GF-D8 (cell line): ENCODE measurements at regions not wholly inside any gene's neighbourhood (a gene's known extent, or its start where the extent isn't known, plus 50 kb on each side); places are given as distances from the start of the nearest gene placed in this dataset.
"Not testable (repeated sequence)": the region's sequence is repeated elsewhere in the genome, so short reads cannot be mapped to it uniquely, and the experiment has no call there.

Experiments used
- DNase-seq: peaks from one replicate; lab custom pipeline; 2025; lab: John Stamatoyannopoulos, UW

GRCh38 chr3:84260596-84260995 is 698.2 kb upstream of the CADM2 start:
- DNase-seq: no peak

- no peak for DNase-seq
These were observed 693.0 kb upstream of the CADM2 start for GRCh38 chr3:84265768-84266167.

DNA sequence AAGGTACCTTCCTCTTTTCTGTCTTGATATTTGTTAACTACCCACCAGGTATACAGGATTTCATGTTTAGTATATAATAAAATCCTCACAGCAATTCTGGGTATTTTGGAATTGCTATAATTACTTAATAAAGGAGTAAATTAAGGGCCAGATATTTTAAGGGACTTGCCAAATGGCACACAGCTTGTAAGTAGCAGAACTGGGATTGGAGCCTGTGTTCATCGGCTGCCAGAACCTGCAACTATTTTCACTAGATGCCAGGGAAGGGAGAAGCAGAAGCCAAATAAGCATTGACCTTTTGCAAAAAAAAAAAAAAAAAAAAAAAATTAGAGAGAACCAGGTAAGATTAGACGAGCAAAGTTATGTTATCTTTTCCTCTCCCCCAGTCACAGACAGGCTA is 683.3 kb upstream of the CADM2 start:
- DNase-seq: no peak

- no peak for DNase-seq
These were observed 681.1 kb upstream of the CADM2 start for GRCh38 chr3:84277562-84278224.

DNA sequence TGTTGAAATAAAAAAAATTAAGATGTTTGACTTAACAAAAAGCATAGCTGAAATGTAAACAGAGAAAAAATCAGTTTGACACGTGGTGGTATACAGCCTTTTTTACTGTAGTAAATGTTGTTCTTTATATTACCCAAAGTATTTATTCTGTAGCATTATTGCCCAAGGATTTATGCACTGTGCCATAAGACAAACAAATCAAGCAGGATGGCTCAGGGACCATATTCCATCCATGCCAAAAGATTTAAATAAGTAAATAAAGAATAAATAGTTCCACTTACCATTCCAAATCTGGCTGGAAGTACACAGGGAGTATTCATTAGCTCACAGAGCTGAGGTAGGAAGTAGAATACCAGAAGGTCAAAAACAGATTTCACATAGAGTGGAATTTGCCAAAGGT is 666.7 kb upstream of the CADM2 start:
- no peak for DNase-seq

- DNase-seq: no peak
These were observed 659.5 kb upstream of the CADM2 start for GRCh38 chr3:84299329-84299728.

DNA sequence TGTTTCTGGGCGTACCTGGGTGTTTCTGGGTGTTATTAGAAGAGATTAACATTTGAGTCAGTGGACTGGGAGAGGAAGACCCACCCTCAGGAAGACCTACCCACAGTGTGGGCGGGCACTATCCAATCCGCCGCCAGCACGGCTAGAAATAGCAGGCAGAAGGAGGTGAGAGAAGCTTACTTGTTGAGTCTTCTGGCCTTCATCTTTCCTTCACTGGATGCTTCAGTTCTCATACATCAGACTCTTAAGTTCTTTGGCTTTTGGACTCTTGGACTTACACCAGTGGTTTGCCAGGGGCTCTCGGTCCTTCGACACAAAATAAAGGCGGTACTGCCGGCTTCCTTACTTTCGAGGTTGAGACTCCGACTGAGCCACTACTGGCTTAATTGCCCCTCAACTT is 654.6 kb upstream of the CADM2 start:
- DNase-seq: no peak

DNA sequence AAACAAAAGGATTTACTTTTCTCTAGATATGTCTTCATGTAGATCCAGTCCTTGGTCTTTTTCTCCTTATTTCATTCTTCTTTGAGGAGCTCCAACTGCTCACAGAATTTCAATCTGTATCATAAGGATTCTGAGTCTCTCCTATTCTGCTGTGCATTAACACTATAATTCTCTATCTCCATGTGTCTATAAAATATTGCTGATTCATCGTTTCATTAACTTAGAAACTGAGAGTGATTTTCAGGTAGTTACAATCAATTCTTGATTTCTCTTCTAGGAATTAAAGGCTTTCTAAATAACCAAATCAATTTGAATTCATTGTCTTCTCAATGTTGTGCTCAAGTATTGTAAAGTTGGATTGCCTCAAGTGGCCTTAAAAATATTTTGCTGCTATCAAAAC is 651.5 kb upstream of the CADM2 start:
- DNase-seq: no peak

DNA sequence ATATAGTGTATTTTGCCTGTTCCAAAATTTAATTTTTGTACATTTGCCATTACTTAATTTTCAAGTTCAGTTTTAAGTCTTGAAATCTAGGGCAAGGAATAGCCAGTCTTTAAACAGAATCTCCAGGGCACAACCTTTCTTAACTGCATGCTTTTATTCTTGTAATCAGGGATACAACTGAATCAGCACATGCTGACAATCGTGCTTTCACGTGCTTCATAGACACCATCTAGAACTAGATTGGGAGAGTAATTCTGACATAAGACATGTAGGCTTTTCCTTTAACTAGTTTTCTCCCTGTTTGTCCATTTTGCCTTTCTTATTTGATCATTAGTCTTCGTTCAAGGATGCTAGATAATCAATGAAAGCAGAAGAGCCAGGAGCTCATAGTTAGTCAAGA is 650.4 kb upstream of the CADM2 start:
- no peak for DNase-seq

DNA sequence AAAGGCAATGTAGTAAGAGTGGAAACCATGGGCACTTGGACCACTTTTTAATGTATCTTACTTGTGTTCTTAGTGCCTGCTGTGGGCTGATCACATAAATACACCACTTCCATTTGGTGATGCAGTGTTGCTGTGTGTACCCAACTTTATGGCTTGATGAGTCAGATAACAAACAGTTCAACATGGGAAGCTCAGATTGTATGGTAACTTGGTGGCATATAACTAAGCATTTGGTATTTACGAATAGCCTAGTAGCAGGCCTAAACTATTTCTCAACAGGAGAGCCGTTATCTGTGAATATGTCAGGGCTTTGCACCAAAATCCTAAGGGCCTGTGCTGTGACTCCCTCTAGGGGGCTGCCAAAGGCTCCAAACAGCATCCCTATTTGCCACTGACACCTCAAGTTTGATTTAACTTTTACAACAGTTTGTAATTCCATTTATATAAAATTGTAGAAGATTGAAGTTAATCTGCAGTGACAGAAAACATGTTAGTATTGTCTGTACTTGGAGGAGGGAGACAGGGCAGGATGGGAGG is 640.4 kb upstream of the CADM2 start:
- DNase-seq: no peak

GRCh38 chr3:84365563-84366278 is 593.1 kb upstream of the CADM2 start:
- DNase-seq: not testable (repeated sequence)
